DOHH2 (cell line): ENCODE measurements at regions not wholly inside any gene's neighbourhood (a gene's known extent, or its start where the extent isn't known, plus 50 kb on each side); places are given as distances from the start of the nearest gene placed in this dataset.

ENCODE experiments used
- H3F3A ChIP-seq: fragments of 200-600 bp; sonication (generic), shearing (Covaris generic); 2 replicates; pipeline ENCODE4 v1.6.0; 2016; ENCODE audit warnings: antibody characterized with exemption, mild to moderate bottlenecking; ENCODE audit not compliant: control insufficient read depth, insufficient read depth
- H3K27ac ChIP-seq: fragments of 200-600 bp; sonication (generic); 2 replicates; pipeline ENCODE4 v1.5.1; 2014; ENCODE audit warnings: low read depth, mild to moderate bottlenecking, low read length, moderate library complexity
- H3K27me3 ChIP-seq: fragments of 200-600 bp; sonication (generic); 2 replicates; pipeline ENCODE4 v1.6.1; 2014; ENCODE audit warnings: mild to moderate bottlenecking, low read length, mixed read lengths; ENCODE audit not compliant: control insufficient read depth
- H3K36me3 ChIP-seq: fragments of 200-600 bp; sonication (generic); 2 replicates; pipeline ENCODE4 v1.6.1; 2014; ENCODE audit warnings: mild to moderate bottlenecking, low read length, moderate library complexity, mixed read lengths; ENCODE audit not compliant: control insufficient read depth
- H3K4me1 ChIP-seq: fragments of 200-600 bp; sonication (generic); 2 replicates; pipeline ENCODE4 v1.6.1; 2014; ENCODE audit warnings: mild to moderate bottlenecking, low read length, mixed read lengths; ENCODE audit not compliant: control insufficient read depth
- H3K4me2 ChIP-seq: fragments of 200-600 bp; sonication (generic); 2 replicates; pipeline ENCODE4 v1.6.0; 2014; ENCODE audit warnings: mild to moderate bottlenecking, low read length, moderate library complexity
- H3K4me3 ChIP-seq: fragments of 200-600 bp; sonication (generic); 2 replicates; pipeline ENCODE4 v1.5.1; 2014; ENCODE audit warnings: mild to moderate bottlenecking, low read length, mixed read lengths
- H3K79me2 ChIP-seq: fragments of 200-600 bp; sonication (generic); 2 replicates; pipeline ENCODE4 v1.6.1; 2014; ENCODE audit warnings: mild to moderate bottlenecking, low read length, mixed read lengths; ENCODE audit not compliant: control insufficient read depth
- H3K9me2 ChIP-seq: fragments of 200-600 bp; sonication (generic); replicated peaks from 2 replicates; pipeline ENCODE4 v1.6.1; 2014; ENCODE audit warnings: mild to moderate bottlenecking, low read length, mixed read lengths; ENCODE audit not compliant: control insufficient read depth
- H3K9me3 ChIP-seq: fragments of 200-600 bp; sonication (generic); 2 replicates; pipeline ENCODE4 v1.6.1; 2014; ENCODE audit warnings: antibody characterized with exemption, low read length, mixed read lengths; ENCODE audit not compliant: control insufficient read depth, insufficient read depth
- H4K20me1 ChIP-seq: fragments of 200-600 bp; sonication (generic); 2 replicates; pipeline ENCODE4 v1.6.0; 2014; ENCODE audit warnings: low read depth, mild to moderate bottlenecking, antibody characterized with exemption, low read length, moderate library complexity; ENCODE audit not compliant: control insufficient read depth, insufficient read depth
- EZH2phosphoT487 ChIP-seq: fragments of 200-600 bp; sonication (generic); IDR thresholded peaks from 2 replicates; pipeline ENCODE4 v1.6.1; 2017; ENCODE audit warnings: borderline replicate concordance, mild to moderate bottlenecking, antibody characterized with exemption, low read length, moderate library complexity, mixed read lengths
- TF ChIP-seq, protein P1 (sequence below): fragments of 200-600 bp; sonication (generic); IDR thresholded peaks from one replicate; pipeline ENCODE4 v1.5.1; 2014; ENCODE audit warnings: antibody characterized with exemption, mild to moderate bottlenecking, low read depth, low read length; ENCODE audit not compliant: poor library complexity, severe bottlenecking

DNA sequence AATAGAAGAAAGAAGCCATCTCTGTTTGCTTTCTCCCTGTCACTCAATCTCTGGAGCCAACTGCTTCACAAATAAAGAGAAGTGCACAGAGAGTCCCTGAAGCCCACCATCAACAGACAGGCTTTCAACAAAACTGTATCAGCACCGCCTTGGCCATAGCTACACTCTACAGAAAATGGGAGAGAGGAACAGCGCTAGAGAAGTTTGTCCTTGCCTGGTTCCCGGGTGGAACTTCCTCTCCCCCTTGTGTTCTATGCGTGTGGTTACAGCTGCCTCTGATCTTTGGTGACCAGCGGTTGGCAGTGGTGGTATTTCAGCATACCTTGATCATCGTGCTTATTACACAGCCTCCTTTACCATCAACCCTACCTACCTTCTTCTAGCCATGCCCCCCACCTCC is 91.4 kb upstream of the CCL2 start:
- H4K20me1 ChIP-seq = no peaks in the 10 kb centered on the region
- TF ChIP-seq, protein P1, sequence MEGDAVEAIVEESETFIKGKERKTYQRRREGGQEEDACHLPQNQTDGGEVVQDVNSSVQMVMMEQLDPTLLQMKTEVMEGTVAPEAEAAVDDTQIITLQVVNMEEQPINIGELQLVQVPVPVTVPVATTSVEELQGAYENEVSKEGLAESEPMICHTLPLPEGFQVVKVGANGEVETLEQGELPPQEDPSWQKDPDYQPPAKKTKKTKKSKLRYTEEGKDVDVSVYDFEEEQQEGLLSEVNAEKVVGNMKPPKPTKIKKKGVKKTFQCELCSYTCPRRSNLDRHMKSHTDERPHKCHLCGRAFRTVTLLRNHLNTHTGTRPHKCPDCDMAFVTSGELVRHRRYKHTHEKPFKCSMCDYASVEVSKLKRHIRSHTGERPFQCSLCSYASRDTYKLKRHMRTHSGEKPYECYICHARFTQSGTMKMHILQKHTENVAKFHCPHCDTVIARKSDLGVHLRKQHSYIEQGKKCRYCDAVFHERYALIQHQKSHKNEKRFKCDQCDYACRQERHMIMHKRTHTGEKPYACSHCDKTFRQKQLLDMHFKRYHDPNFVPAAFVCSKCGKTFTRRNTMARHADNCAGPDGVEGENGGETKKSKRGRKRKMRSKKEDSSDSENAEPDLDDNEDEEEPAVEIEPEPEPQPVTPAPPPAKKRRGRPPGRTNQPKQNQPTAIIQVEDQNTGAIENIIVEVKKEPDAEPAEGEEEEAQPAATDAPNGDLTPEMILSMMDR = no peak
- TF ChIP-seq EZH2phosphoT487 = no peak
- no peak overlapping the region for H3K27ac ChIP-seq
- H3K36me3 ChIP-seq = no peaks in the 10 kb centered on the region
- no peak overlapping the region for H3K4me2 ChIP-seq
- H3K4me1 ChIP-seq = no peaks in the 10 kb centered on the region
- no peak overlapping the region for H3K4me3 ChIP-seq
- peaks cover 5% of the 10 kb centered on the region; the same call in 1 of the 2 replicates for H3K27me3 ChIP-seq
- H3K9me2 ChIP-seq = no peaks in the 10 kb centered on the region
- H3K9me3 ChIP-seq = no peaks in the 10 kb centered on the region
- H3F3A ChIP-seq = no peaks in the 10 kb centered on the region
- no peaks in the 10 kb centered on the region for H3K79me2 ChIP-seq

DNA sequence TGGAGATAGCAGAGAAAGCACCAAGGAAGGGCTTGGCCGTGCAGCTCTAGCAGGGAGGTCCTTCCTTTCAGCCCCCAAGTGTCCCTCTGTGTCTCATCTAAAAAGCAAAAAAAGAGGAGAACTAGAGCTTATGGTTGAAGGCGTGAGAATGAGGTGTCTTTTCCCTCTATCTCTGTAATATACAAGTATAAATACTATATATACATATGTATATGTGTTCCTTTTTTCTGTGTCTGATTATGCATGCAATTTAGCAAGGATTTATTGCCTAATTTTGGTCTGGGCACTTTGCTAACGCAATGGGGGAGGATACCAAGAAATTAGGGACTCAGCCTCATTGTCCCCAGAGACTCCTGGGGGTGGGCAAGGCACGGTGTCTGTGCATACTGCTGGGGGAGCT is 90.2 kb upstream of the CCL2 start:
- no peak for TF ChIP-seq EZH2phosphoT487
- TF ChIP-seq, protein P1 = no peak
- H4K20me1 ChIP-seq = no peaks in the 10 kb centered on the region
- H3K27me3 ChIP-seq = peaks cover 5% of the 10 kb centered on the region; the same call in 1 of the 2 replicates
- no peaks in the 10 kb centered on the region for H3K4me1 ChIP-seq
- H3K36me3 ChIP-seq = no peaks in the 10 kb centered on the region
- H3K27ac ChIP-seq = no peak overlapping the region
- H3K9me3 ChIP-seq = no peaks in the 10 kb centered on the region
- H3K4me3 ChIP-seq = no peak overlapping the region
- no peaks in the 10 kb centered on the region for H3F3A ChIP-seq
- no peaks in the 10 kb centered on the region for H3K79me2 ChIP-seq
- no peak overlapping the region for H3K4me2 ChIP-seq
- no peaks in the 10 kb centered on the region for H3K9me2 ChIP-seq

DNA sequence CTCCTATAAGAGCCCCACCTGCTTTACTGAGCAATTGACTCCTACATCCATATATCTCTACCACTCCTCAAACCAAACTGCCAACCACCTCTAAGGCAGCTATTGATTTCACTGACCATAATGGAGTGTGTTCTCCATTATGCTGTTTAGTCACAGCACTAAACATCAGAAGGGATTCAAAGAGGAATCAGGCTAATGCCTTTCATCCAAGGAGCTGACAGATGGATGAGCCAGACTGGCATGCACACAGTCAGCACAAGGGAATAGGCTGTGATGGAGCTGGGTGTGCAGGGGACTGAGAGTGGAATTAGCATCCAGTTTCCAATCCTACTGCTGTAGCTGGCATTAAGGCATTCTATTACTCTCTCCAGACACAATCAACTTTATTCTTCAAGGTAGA is 88.7 kb upstream of the CCL2 start:
- H3K4me2 ChIP-seq = no peak overlapping the region
- no peaks in the 10 kb centered on the region for H3K79me2 ChIP-seq
- TF ChIP-seq, protein P1 = no peak
- H3K9me2 ChIP-seq = no peaks in the 10 kb centered on the region
- no peaks in the 10 kb centered on the region for H4K20me1 ChIP-seq
- no peak overlapping the region for H3K4me3 ChIP-seq
- H3K9me3 ChIP-seq = no peaks in the 10 kb centered on the region
- H3K4me1 ChIP-seq = no peaks in the 10 kb centered on the region
- H3K27ac ChIP-seq = no peak overlapping the region
- no peaks in the 10 kb centered on the region for H3F3A ChIP-seq
- peaks cover 5% of the 10 kb centered on the region; the same call in 1 of the 2 replicates for H3K27me3 ChIP-seq
- no peaks in the 10 kb centered on the region for H3K36me3 ChIP-seq

DNA sequence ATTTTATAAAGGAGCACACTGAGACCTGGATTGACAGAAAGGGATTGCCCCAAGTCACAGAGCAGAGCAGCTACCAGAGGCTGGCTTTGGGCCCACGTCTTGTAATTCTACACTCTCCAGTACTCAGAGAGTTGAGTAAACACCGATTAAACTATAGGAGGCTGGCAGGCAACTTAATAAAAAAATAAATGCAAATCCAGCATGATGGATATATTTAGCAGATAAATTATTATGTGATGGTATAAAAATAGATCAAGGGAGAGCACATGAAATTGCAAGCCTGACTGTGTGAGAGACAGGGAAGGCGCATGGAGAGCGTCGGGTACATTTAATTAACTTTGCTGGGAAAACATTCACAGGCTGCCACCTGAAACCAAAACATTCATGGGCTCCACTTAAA is 87.7 kb upstream of the CCL2 start:
- Histone ChIP-seq H3F3A (no peaks in the 10 kb centered on the region), H3K36me3 (no peaks in the 10 kb centered on the region), H3K9me2 (no peaks in the 10 kb centered on the region), H3K27ac (no peak overlapping the region), H3K4me2 (no peak overlapping the region), H3K4me3 (no peak overlapping the region), H4K20me1 (no peaks in the 10 kb centered on the region), H3K27me3 (peaks cover 5% of the 10 kb centered on the region; the same call in 1 of the 2 replicates), H3K4me1 (no peaks in the 10 kb centered on the region), H3K9me3 (no peaks in the 10 kb centered on the region), H3K79me2 (no peaks in the 10 kb centered on the region)
- TF ChIP-seq, protein P1 = no peak
- no peak for TF ChIP-seq EZH2phosphoT487
